CD4-positive, alpha-beta T cell treated with Interleukin-17A for 4 hours (primary cell): ENCODE measurements at regions not wholly inside any gene's neighbourhood (a gene's known extent, or its start where the extent isn't known, plus 50 kb on each side); places are given as distances from the start of the nearest gene placed in this dataset.
"Not testable (repeated sequence)": the region's sequence is repeated elsewhere in the genome, so short reads cannot be mapped to it uniquely, and the experiment has no call there.

ENCODE experiments used
- DNase-seq: peaks from one replicate; pipeline ENCODE4 v3.0.0-alpha.2; 2020; ENCODE audit warnings: mixed read lengths

GRCh38 chr9:6103911-6104310, 88.5 kb upstream of the RANBP6 start:
- DNase-seq, result not testable (repeated sequence)

- not testable (repeated sequence) for DNase-seq
These were observed 87.0 kb upstream of the RANBP6 start for GRCh38 chr9:6102336-6102987.

GRCh38 chr9:6101725-6102124, 86.3 kb upstream of the RANBP6 start:
- not testable (repeated sequence) for DNase-seq

- DNase-seq, result not testable (repeated sequence)
These were observed 83.9 kb upstream of the RANBP6 start for GRCh38 chr9:6099346-6099745.

DNA sequence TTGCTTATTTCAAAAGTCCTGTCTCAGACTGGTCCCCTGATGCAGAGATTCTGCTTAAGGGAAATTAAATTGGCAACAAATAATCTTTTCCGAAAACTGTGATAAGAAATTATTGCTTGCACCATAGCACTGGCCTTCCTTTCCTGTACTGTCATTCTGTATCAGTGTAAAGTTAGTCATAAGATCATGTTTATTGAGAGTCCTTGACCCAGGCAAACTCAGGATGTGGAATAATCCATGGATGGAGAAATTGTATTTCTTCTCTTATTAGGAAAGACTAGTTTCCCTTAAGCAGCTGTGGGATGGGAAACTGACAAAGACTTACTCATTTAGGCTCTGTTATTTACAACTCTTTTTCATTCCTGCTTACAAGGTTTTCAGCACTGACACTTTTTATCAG, 83.0 kb upstream of the RANBP6 start:
- no peak for DNase-seq

DNA sequence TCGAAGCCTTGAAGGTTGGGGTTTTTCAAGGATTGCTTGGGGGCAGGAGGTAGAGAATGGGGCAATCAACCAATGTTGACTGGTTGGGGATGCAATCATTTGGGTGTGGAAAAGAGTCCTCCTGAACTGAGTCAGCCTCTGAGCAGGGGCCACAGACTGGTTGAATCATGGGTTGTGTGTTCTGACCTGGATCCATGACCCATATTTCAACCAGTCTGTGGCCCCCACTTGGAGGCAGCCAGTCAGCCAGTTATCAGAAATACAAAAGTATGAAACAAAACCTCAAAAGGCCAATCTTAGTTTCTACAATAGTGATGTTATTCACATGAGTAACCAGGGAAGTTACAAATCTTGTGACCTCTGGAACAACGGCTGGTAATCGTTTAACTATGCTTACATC, 81.4 kb upstream of the RANBP6 start:
- no peak for DNase-seq

DNA sequence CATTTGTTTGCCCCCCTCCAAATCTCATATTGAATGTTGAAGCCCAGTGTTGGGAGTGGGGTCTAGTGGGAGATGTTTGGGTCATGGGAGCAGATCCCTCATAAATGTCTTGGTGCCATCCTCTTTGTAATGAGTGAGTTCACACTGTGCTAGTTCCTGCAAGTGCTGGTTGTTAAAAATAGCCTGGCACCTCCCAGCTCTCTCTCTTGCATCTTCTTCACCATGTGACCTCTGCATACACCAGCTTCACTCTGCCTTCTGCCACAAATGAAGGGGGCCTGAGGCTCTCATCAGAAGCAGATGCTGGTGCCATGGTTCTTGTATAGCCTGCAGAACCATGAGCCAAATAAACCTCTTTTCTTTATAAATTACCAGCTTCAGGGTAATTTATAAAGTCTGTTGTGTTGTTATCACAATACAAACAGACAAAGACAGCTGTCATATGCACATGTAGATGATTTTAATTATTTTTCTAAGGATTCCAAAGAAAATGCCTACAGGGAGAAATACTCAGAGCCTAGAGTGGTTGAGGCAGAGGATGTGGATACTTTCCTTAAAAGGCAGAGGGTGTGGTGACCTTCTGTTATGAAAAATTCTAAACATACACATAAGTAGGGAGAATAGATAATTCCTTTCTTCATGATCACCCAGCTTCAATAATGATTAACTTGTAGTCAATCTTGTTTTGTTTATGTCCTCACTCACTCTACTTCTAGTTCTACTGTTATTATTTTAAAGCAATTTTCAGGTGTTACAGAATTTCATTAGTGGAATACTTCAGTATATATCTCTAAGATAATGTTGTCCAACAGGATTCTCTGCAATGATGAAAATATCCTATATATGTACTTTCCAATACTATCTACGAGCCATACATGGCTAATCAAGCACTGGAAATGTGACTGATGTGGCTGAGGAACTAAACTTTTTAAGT, 75.1 kb upstream of the RANBP6 start:
- no peak for DNase-seq

DNA sequence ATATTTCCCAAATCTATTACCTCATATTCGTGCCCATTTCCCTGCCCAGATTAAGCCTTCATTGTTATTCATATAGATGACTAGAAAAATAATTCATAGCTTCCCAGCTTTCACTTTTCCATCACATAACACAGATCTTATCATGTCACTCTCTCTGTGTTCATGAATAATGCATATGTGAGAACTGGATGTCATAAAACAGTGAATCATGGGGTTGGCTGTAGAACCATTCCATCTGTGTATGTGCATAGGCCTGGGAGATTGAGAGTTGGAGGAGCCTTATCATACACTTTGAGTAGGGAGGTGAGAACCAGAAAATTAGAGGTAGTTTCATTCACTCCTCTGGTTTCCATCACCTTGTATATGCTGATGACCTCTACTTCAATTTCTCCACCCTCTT, 73.9 kb upstream of the RANBP6 start:
- DNase-seq, result no peak

- no peak for DNase-seq
These were observed 70.7 kb upstream of the RANBP6 start for GRCh38 chr9:6086006-6086655.

GRCh38 chr9:6080154-6080716, 64.8 kb upstream of the RANBP6 start:
- DNase-seq, result peak; percentile 80

DNA sequence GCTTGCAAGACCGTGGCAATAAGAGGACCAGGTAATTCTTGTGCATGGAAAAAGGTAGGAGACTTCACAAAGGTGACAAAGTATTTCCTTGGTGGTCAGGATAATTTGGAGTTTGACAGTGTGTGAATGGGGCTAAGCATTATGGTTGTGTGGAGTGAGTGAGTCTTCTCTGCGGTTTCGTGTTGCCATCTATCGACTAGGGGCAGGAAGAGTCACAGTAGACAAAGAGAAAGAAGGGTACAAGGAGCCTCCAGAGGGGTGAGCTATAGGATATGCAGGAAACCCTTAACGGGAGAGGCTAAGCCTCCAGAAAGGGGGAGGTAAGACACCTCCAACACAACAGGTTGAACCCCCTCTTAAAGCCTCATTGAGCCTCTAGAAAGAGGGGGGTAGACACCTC, 64.0 kb upstream of the RANBP6 start:
- no peak for DNase-seq

- DNase-seq, result no peak
These were observed 63.1 kb upstream of the RANBP6 start for GRCh38 chr9:6078382-6079105.

- DNase-seq, result no peak
These were observed 61.4 kb upstream of the RANBP6 start for GRCh38 chr9:6076851-6077250.

- no peak for DNase-seq
These were observed 58.3 kb upstream of the RANBP6 start for GRCh38 chr9:6073731-6074130.

- no peak for DNase-seq
These were observed 57.4 kb upstream of the RANBP6 start for GRCh38 chr9:6072865-6073264.

DNA sequence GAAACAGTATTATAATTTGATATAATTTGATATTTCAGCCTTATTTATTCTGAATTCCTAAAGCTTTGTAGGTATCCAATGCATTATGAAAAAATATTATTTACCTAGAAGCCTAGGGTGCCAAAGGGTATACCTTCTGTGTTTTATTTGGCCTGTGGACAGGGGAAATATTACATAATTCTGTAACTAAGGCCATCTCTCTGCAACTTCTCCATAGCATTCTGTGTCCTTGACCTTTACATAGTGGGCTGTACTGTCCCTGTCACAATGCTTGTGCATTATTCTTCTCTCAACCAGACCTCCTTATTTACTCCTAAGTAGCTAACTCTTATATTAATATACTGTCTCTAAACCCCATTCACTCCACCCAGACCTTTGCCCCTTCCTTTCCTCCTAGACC, 57.0 kb upstream of the RANBP6 start:
- no peak for DNase-seq

GRCh38 chr9:6068983-6069382, 53.6 kb upstream of the RANBP6 start:
- DNase-seq, result no peak

GRCh38 chr9:6067426-6067825, 52.0 kb upstream of the RANBP6 start:
- no peak for DNase-seq
